ENCODE measurements at regions not wholly inside any gene's neighbourhood (a gene's known extent, or its start where the extent isn't known, plus 50 kb on each side); places are given as distances from the start of the nearest gene placed in this dataset.

- TF ChIP-seq TIGD3 (CRISPR knock-in tag; IDR thresholded peaks at IDR 0.05; ENCODE audit: borderline replicate concordance) = no peak
- TF ChIP-seq SNAPC5 (CRISPR knock-in tag; IDR thresholded peaks at IDR 0.05; ENCODE audit: borderline replicate concordance) = no peak
- peak; percentile 32 for TF ChIP-seq ASH2L (IDR thresholded peaks at IDR 0.05; ENCODE audit: insufficient read length, low read depth, low read length)
- peak; percentile 42; the same call in 1 of the 2 replicates for TF ChIP-seq ZNF607 (CRISPR knock-in tag; IDR thresholded peaks at IDR 0.05; ENCODE audit: borderline replicate concordance)
- no peak for TF ChIP-seq DDIT3 (CRISPR knock-in tag; IDR thresholded peaks at IDR 0.05)
- 0 out of 2 replicates have a peak, but pooled peaks have one; percentile 37 for TF ChIP-seq ZNF891 (CRISPR knock-in tag; IDR thresholded peaks at IDR 0.05)
- no peak for TF ChIP-seq RBM39 (IDR thresholded peaks at IDR 0.05; ENCODE audit: low read depth, low read length, poor library complexity, severe bottlenecking)
- TF ChIP-seq KLF16 (CRISPR knock-in tag; IDR thresholded peaks at IDR 0.05) = peak in 1 of 2 experiments; percentile 70; a peak in 1 of 4 replicates
- no peak for TF ChIP-seq U2AF1 (optimal IDR thresholded peaks at IDR 0.05; ENCODE audit: low read depth, low read length)
- no peak for TF ChIP-seq MAZ (IDR thresholded peaks at IDR 0.05; ENCODE audit: borderline replicate concordance, low read depth, low read length)
- TF ChIP-seq MAZ (CRISPR knock-in tag; IDR thresholded peaks at IDR 0.05; ENCODE audit: low read depth) = no peak
- no peak for TF ChIP-seq SMAD3 (CRISPR knock-in tag; IDR thresholded peaks at IDR 0.05)
- TF ChIP-seq ZBTB1 (CRISPR knock-in tag; IDR thresholded peaks at IDR 0.05; ENCODE audit: borderline replicate concordance) = no peak
- TF ChIP-seq ZNF619 (CRISPR knock-in tag; IDR thresholded peaks at IDR 0.05) = peak; percentile 54; the same call in 1 of the 2 replicates
- TF ChIP-seq UBTF (CRISPR knock-in tag; IDR thresholded peaks at IDR 0.05) = peak; percentile 47
- TF ChIP-seq ZNF839 (CRISPR knock-in tag; IDR thresholded peaks at IDR 0.05; ENCODE audit: borderline replicate concordance) = no peak
- no peak for TF ChIP-seq HOXD1 (CRISPR knock-in tag; IDR thresholded peaks at IDR 0.05)
- no peak for TF ChIP-seq TRAFD1 (CRISPR knock-in tag; IDR thresholded peaks at IDR 0.05; ENCODE audit: borderline replicate concordance)
- TF ChIP-seq HNRNPK (IDR thresholded peaks at IDR 0.05; ENCODE audit: low read depth, low read length, poor library complexity, severe bottlenecking) = no peak
- no peak for TF ChIP-seq MLXIP (CRISPR knock-in tag; IDR thresholded peaks at IDR 0.05; ENCODE audit: borderline replicate concordance)
These were observed 59.2 kb upstream of the TARBP1 start (continued) for GRCh38 chr1:234538062-234538731.

Data from HepG2 (cell line).